GM18867 (cell line): ENCODE measurements at regions not wholly inside any gene's neighbourhood (a gene's known extent, or its start where the extent isn't known, plus 50 kb on each side); places are given as distances from the start of the nearest gene placed in this dataset.

ENCODE experiments used
- ATAC-seq: cut with Tn5 transposase; IDR thresholded peaks from one replicate; pipeline ENCODE4 v1.9.1; 2021; ENCODE audit warnings: mild to moderate bottlenecking, moderate library complexity; ENCODE audit not compliant: unreplicated experiment

- ATAC-seq: no peak
Measured at GRCh38 chr12:125353871-125354270, 288.6 kb downstream of the AACS start.

GRCh38 chr12:125355614-125356013, 290.4 kb downstream of the AACS start:
- ATAC-seq: no peak

GRCh38 chr12:125356111-125356510, 290.9 kb downstream of the AACS start:
- no peak for ATAC-seq

- ATAC-seq: no peak
Measured at GRCh38 chr12:125357561-125357960, 292.3 kb downstream of the AACS start.

- no peak for ATAC-seq
Measured at GRCh38 chr12:125360540-125360939, 295.3 kb downstream of the AACS start.

GRCh38 chr12:125371033-125371432, 305.8 kb downstream of the AACS start:
- ATAC-seq: no peak

- ATAC-seq: no peak
Measured at GRCh38 chr12:125372085-125372484, 306.9 kb downstream of the AACS start.

- ATAC-seq: no peak
Measured at GRCh38 chr12:125373375-125373774, 308.1 kb downstream of the AACS start.

GRCh38 chr12:125376422-125376821, 311.2 kb downstream of the AACS start:
- no peak for ATAC-seq

- no peak for ATAC-seq
Measured at GRCh38 chr12:125377093-125377492, 311.9 kb downstream of the AACS start.

GRCh38 chr12:125381373-125381772, 316.1 kb downstream of the AACS start:
- ATAC-seq: no peak

- ATAC-seq: no peak
Measured at GRCh38 chr12:125382926-125383325, 317.7 kb downstream of the AACS start.

GRCh38 chr12:125386652-125387051, 321.4 kb downstream of the AACS start:
- no peak for ATAC-seq

- no peak for ATAC-seq
Measured at GRCh38 chr12:125387206-125387605, 322.0 kb downstream of the AACS start.

- ATAC-seq: no peak
Measured at GRCh38 chr12:125389061-125389697, 323.9 kb downstream of the AACS start.

GRCh38 chr12:125393569-125393968, 328.3 kb downstream of the AACS start:
- no peak for ATAC-seq

- no peak for ATAC-seq
Measured at GRCh38 chr12:125395583-125396215, 330.5 kb downstream of the AACS start.

GRCh38 chr12:125399489-125399888, 334.3 kb downstream of the AACS start:
- no peak for ATAC-seq

GRCh38 chr12:125402874-125403789, 337.9 kb downstream of the AACS start:
- ATAC-seq: peak; percentile 36

- ATAC-seq: no peak
Measured at GRCh38 chr12:125403843-125404242, 338.6 kb downstream of the AACS start.

- ATAC-seq: peak; percentile 82
Measured at GRCh38 chr12:125406131-125406530, 340.9 kb downstream of the AACS start.

- no peak for ATAC-seq
Measured at GRCh38 chr12:125408718-125409117, 343.5 kb downstream of the AACS start.
